NK-92 treated with Interleukin-12 subunit alpha and Interleukin-12 subunit beta, amount 100 ng/mL, for 24 hours (cell line): ENCODE measurements at regions not wholly inside any gene's neighbourhood (a gene's known extent, or its start where the extent isn't known, plus 50 kb on each side); places are given as distances from the start of the nearest gene placed in this dataset.
"Not testable (repeated sequence)": the region's sequence is repeated elsewhere in the genome, so short reads cannot be mapped to it uniquely, and the experiment has no call there.

ENCODE experiments used
- DNase-seq: peaks from one replicate; lab custom pipeline; 2025; lab: John Stamatoyannopoulos, UW

DNA sequence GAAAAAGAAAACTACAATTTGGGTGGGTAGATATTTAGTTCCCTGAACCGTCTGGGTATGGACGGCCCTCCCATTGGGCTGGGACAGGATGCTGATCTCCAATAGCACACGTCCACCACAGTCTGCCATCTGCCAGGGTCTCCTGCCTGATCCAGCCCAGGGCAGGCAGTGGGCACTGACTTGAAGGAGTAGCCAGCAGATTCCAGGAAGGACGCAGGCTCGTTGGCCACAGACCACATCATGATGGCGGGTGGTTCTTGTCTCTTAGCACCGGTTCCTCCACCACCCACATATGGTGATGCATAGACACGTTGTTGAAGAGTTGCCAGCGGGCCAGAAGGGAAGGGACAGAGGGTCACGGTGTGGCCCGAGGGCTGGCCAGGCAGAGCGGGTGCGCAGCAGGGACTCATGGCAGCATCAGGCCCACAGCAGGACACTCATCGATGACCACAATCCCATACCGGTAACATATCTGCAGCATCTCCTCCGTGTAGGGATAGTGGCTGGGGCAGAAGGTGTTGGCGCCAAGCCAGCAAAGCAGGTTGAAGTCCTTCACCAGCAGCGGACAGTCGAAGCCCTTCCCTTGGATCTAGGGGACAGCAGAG is 155.8 kb upstream of the FAM174A start:
- DNase-seq = not testable (repeated sequence)

DNA sequence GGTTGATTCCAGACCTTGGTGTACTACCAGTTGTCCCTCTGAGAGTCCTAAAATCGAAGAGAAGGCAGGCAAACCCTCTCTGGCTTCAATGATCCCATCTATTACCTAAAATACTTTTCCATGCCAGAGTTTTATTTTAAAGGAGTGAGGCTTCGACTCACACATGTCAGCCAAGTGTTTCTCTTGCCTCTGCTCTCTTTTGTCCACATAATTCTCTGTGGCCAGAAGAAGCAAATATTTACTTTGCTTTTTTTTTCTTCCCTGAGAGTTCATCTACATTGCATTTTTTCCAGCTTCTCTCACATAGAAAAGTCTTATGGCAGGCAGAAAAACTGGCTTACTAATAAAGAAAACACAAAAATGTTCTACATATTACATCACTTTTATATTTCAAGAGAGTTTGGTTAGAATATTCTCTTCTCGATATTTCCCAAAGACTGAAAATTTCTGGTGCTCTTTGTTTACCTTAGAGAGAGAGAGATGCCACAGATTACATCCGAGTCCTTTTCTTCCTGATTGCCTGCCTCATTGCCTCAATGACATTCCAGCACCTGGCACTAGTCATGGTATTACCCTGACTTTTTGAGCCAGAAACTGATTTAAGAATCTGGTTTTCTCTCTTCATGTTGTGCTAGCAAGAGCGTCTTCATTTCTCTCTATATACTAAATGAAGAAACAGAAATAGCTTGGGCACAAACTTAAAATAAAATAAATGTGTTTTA is 170.3 kb upstream of the FAM174A start:
- not testable (repeated sequence) for DNase-seq

DNA sequence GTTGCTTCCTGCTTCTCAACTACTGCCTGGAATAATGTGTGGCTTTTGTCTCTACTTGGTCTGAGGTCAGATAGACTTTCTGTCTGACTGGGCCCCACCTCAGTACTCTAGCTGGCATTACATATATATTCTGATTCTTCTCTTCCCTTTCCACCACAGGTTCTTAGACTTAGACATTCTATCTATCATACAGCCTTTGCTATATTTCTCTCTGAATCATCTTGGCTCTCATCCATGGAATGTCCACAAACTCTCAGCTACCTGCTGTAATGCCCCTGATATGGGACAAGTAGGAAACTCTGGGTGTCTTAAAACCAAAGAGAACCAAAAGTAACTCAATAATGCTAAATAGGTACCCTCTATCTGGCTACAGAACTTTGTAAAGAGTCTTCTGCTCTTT is 170.8 kb upstream of the FAM174A start:
- not testable (repeated sequence) for DNase-seq

DNA sequence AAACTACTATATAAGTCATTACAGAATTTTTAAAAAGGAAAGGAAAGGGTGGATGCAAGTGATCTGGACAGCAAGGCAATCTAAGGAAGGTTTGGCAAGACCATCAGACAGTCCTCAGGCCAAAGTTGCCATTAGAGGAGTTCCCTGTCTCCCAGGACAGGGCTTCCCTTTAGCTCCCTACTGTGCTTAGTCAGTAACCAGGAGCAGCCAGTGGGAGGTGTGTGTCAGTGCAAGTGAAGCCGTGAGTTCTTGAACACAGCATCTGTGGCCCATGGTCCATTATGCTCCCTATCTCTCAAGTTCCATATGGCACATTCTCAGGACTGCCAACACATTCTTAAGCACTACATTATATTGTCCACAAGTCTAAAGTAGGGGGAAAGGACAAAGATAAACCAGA is 175.2 kb upstream of the FAM174A start:
- DNase-seq = not testable (repeated sequence)

DNA sequence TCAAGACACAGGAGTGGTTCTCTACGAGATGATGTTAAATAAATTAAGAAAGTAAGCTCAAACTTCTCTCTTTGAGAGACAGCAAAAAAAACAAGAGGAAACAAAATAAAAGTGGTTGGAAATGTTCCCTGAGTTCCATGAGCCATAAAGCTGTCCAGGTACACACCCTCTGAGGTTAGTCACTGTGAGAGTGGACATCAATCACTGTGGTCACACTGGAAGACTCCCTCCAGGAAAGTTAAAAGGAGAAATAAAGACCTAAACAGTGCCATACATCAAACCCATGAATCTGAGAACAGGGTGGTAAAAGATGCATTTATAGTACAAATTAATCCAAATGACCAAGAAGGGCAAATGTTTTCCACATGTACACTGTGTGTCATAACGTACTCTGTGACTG is 188.9 kb upstream of the FAM174A start:
- DNase-seq = not testable (repeated sequence)

DNA sequence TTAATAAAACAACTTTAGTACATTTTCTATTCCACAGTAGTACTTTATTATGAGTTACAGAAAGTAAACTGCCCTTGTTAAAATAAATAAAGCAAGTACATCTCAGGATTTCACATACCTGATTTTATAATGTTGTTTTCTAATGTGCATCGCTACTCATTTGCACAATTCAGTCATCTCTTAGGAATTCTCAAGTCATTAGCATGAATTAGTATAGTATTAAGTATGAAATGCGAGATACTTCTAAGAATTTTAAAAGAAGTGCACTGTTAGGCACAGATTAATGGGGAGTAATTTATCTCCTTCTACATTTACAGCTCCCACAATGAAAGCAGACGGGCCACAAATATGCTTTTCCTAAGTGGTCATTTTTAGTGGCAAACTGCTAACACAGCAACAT is 193.7 kb upstream of the FAM174A start:
- not testable (repeated sequence) for DNase-seq

DNA sequence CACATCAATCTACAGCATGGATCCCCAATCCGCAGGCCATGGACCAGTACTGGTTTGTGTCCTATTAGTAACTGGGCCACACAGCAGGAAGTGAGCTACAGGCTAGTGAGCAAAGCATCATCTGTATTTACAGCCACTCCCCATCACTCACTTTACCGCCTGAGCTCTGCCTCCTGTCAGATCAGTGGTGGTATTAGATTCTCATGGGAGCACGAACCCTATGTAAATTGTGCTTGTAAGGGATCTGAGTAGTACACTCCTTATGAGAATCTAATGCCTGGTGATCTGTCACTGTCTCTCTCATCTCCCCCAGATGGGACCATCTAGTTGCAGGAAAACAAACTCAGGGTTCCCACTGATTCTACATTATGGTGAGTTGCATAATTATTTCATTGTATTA is 212.7 kb upstream of the FAM174A start:
- no peak for DNase-seq

DNA sequence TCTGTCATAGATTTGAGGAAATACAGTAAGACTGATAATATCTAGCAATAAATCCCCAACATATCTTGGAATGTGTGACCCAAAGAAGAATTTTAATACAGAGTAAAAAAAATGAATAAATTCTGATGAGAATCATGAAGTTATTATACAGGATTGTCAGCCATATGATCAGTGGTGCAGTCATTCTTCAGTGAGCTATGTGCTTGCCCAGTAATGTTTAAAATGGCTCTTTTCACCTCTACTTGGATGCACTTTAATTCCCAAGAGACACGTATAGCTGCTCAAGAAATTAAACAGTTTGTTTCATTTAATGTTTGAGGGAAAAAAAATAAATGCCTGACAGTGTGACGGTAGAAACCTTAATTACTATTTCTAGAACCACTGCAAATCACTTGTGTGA is 215.3 kb upstream of the FAM174A start:
- DNase-seq = no peak

DNA sequence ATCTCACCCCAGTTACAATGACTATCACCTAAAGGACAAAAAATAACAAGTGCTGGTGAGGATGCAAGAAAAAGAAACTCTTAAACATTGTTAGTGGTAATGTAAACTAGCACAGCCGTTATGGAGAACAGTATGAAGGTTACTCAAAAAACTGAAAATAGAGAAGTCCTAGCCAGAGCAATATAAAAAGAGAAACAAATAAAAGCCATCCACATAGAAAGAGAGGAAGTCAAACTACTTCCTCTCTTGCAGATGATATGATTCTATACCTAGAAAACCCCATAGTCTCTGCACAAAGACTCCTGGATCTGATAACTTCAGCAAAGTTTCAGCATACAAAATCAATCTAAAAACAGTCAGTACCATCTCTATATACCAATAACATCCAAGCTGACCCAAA is 221.5 kb upstream of the FAM174A start:
- no peak for DNase-seq

DNA sequence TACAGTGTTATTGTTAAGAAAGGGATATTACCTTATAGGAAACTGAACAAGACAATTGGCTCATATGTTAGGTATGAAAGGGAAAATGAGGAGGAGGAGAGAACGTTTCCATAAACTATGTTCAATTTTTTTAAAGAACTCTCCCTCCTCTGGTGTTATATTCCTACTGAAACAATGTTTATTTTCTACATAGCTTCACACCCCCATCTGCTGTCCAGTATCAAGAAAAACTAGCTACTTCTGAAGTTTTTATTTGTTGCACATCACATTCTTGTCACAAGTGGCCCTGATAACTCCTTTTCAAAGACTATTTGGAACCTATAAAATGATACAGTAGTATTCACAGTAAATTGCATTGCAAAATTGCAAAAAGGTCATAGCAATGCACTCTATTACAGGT is 223.4 kb upstream of the FAM174A start:
- no peak for DNase-seq

DNA sequence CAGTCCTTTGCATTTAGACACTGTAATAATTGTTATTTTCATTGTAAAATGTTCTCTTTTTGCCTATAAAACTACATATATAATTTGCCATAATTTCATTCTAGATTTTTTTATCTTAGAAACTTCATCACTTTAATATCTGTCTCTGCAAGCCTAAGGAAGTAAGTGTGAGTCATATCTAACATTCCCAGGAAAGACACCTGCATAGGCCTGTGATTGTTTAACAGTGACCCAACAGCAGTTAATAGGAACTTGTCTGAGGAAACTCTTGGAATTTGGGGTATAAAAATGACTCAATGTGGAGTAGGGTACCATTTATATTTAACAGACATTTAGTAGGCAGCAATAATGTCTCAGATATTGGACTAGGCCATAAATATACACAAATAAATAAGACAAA is 229.2 kb upstream of the FAM174A start:
- DNase-seq = no peak

DNA sequence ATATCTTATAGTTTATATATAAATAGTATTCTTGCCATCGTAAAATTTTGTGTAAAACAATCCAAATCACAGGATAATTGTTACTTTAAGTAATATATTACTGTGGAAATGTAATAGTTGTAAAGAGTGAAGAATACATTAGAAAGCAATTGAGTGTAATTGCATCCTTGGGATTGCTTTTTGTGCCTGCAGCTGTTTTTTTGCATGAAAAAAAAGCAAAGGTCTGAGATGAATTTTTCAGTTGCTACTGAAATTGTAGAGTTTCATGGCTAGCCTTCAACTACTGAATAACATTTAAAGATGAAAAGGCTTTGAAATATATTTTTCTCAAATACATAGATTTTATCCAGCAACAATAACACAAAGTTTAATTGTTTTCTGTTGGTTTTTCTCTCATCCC is 232.0 kb upstream of the FAM174A start:
- no peak for DNase-seq

DNA sequence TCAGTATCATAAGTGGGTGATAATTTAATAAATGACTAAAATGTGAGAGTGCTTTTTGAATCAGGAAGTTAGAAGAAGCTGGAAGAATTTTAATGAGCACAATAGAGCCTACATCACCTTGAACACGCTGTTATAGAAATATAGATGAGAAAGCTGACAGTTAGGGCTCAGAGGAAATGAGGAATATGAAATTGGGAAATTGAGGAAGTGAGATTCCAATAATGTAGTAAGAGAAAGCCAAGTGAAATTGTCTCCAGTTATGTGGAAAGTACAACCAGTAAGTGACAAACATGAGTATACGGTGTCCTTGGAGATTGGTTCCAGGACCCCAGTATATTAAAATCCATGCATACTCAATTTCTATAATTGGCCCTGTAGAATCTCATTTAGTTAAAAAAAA is 235.9 kb upstream of the FAM174A start:
- DNase-seq = no peak

DNA sequence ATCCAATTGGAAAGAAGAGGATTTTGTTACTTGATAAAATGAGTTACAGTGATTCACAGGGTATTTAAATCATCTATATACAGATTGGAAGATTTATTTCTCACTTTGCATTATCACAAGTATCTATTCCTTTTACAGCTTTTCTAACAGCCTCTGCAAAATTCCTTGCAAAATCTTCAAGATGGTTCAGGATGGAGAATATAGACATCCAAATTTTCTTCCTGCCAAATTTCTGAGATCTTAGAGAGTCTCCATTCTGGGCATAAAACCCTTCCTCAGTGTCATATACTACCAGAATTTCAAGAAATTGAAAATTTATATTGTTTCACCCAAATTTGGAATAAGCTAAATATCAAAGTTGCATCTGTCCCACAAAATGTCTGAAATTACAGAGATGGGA is 259.1 kb upstream of the FAM174A start:
- DNase-seq = no peak

DNA sequence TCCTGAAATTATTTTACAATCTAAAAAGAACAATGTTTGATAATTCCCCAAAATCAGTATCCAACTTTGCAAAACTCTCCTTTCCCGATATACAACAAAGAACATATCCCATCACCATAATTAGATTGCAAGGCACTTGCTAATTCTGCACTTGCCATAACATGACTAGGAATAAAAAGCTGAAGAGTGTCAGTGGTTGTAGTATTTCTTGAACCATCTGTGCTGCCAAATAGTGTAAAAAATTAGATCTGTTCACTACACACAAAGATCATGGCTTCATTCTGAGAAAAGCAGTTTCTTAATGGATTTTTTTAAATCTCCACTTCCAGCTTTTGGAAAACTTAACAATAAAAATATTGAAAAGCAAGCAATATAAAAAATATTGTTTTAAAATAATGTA is 259.5 kb upstream of the FAM174A start:
- DNase-seq = no peak

DNA sequence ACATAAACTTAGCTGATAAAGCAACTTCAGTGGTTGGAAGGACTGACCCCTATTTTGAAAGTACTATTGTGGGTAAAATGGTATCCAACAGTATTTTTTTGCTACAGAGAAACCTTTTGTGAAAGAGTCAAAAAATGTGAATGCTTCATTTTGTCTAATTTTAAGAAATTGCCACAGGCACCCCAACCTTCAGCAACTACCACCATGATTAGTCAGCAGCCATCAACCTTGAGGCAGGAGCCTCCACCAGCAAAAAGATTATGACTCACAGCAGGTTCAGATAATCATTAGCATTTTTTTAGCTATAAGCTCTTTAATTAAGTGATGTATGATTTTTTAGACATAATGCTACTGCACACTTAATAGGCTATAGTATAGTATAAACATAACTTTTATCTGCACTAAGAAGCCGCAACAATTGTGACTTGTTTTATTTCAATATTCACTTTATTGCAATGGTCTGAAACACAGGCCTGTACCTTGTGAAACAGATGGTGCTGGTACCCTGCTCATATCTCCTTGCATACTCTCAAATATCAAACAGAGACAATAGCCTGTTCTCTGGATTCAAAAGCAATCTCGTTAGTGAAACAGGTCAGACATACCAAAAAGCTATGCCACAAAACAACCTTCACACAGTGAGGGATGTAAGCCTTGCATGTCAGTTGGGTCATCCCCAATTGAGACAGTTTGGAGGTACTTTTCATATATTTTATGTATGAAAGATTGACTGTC is 261.2 kb upstream of the FAM174A start:
- DNase-seq = no peak

DNA sequence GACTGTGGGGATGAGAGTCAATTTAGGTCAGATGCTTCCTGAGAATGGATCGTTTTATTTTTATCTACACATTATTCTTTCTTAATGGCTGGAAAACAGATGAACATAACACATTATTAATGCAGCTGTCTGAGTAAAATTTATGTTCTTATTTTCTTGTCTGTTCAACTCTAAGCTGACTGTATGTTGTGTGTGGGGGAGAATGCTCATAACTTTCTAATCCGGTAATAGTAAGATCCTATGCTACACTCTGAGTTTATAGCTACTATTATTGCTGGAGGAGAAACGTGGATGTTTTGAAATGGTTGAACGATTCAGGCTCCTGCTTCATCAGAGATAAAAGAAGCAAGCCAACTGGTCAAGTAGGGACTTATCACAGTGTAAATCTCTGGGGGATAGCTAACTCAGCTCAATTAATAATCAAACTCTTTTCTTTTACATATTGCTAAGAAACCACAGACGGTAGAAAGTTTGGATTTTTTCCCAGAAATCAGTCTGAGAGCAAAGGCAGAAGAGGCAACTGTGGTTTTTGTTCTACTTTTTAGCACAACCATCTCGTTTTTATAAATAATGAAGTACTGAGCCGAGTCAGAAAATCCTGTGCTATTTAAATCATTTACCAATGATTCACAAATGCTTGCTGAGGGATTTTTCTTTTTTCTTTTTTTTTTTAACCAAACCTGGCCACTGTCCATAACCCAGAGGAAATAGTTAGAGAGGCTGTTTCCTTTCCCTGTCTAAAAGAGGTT is 265.0 kb upstream of the FAM174A start:
- no peak for DNase-seq

DNA sequence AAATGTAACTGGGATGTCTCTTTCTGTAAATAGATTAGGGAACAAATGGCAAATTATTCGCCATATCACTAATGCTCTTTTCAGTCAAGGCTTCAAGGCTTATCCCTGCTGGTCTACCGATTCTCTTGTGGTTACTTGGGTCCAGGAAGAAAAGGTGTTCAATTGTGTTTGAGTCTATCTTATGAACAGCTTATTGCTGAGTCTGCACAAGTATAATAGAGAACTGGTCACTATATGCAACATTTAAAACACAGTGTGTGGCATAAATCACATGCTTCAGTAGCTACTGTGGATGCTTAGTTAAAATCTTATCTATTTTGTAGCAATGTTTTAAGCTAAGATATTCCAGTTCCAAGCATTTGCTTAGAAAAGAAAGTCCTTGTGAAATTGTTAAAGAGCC is 274.2 kb upstream of the FAM174A start:
- DNase-seq = no peak

DNA sequence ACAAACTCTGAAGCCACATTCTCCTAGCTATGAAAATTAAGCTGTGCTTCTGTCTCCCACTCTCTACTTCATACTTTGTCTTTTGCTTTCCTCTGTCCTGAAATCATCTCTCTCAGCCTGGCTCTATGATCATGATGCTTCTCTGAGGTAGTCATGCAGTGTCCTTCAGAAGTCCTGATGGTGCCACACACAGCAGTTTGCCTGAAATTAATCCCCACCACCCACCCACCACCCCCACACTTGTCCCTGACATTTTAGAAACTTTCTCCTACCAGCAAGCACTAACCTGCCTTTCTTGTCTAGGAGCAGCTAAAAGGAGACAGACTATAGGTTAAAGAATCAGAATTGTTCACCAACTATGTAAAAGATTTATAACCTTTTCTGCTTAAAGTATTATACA is 282.2 kb upstream of the FAM174A start:
- DNase-seq = no peak

DNA sequence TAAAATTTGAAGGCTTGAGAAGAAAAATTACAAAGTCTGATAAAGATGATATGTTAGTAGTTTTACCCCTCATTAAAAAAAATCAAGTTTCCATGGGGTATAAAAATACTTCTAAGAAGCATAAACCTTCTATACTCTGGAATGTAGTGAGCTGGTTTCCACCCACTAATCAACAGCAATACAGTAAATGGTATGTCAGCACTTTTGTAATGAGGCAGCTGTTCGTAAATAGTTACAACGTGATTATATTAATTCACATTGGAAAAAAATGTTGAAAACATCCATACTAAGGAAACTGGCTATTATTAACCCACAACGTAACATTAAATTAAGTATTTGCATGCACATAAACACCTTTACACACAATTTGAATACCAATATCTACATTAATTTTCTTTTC is 283.1 kb upstream of the FAM174A start:
- DNase-seq = no peak

DNA sequence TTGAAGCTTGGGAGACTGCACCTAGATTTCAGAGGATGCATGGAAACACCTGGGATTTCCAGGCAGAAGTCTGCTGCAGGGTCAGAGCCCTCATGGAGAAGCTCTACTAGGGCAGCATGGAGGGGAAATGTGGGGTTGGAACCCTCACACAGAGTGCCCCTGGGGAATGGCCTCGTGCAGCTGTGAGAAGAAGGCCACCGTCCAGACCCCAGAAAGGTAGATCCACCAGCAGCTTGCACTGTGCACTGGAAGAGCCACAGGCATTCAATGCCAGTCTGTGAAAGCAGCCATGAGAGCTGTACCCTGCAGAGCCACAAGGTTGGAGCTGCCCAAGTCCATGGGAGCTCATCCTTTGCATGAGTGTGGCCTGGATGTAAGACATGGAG is 285.3 kb upstream of the FAM174A start:
- no peak for DNase-seq

DNA sequence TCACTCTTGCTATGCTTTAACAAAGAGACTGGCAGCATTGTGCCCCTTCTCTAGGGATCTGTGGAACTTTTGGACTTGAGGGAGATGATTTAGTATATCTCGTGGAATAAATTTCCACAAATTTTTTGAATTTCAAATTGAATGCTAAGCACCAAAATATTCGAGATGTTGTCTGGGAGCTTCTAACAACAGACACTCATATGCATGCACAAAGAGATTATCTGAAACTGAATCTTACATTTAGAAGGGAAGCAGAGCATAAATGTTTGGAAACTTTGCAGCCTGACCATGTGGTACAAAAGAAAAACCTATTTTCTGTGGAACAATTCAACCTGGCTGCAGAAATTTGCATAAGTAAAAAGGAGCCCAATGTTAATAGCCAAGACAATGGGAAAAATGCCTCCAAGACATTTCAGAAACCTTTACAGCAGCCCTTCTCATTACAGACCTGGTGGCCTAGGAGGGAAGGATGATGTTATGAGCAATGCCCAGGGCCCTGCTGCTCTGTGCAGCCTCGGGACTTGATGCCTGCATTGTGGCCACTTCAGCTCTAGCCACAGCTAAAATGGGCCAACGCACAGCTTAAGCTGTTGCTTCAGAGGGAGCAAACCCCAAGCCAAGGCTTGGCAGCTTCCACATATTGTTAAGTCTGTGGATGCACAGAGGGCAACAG is 285.8 kb upstream of the FAM174A start:
- no peak for DNase-seq
